ENCODE measurements at regions not wholly inside any gene's neighbourhood (a gene's known extent, or its start where the extent isn't known, plus 50 kb on each side); places are given as distances from the start of the nearest gene placed in this dataset.
"Not testable (repeated sequence)": the region's sequence is repeated elsewhere in the genome, so short reads cannot be mapped to it uniquely, and the experiment has no call there.

- no peak for DNase-seq
Measured at GRCh38 chr9:30597608-30598007, 1786.8 kb upstream of the ACO1 start.

GRCh38 chr9:30605936-30606335 lies 1778.5 kb upstream of the ACO1 start:
- no peak for DNase-seq

DNA sequence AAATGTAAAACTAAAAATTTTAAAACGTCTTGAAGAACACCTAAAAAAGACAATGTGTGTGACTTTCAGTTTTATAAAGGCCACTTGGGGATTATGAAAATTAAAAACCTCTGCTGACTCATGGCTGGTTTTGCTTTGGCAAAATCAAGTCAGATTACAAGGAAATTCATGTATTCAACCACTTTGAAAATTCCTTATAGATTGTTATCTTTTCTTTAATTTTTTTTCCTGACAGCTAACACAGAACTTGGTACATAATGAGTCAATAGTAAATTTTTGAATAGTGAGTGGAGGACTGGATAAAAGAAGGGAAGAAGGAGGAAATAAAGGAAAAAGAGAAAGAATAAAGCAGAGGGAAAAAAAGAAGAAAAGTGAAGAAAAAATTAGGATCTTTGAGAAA lies 1774.7 kb upstream of the ACO1 start:
- DNase-seq = no peak

DNA sequence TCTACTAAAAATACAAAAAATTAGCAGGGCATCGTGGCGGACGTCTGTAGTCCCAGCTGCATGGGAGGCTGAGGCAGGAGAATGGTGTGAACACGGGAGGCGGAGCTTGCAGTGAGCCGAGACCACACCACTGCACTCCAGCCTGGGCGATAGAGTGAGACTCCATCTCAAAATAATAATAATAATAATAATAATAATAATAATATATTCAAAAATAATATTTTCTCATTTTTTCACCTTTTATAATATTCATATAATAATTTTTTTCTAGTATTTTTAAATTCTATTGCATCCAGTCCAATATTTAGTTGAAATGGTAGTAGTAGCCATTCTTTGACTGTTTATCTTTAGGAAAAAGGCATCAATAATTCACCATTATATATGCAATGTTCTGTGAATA lies 1767.7 kb upstream of the ACO1 start:
- not testable (repeated sequence) for DNase-seq

GRCh38 chr9:30622561-30622960 lies 1761.9 kb upstream of the ACO1 start:
- no peak for DNase-seq

GRCh38 chr9:30628915-30629567 lies 1755.4 kb upstream of the ACO1 start:
- no peak for DNase-seq

DNA sequence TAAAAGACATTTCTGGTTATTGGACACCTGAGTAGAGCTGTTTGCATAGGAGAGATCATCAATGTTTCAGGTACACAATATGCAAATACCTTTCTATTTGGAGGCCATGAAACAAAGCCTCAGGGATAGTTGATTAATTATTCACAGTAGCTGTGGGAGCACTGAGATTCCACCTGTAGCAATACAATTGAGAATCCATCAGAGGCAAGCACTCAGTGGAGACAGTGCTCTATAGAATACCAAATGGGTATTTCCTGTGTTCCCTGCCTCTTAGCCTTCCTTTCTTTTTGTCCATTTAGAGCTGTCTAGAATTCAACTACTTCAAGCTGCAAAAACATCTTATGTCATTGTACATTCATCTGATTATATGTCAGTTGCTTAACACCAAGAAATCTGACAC lies 1754.0 kb upstream of the ACO1 start:
- no peak for DNase-seq

DNA sequence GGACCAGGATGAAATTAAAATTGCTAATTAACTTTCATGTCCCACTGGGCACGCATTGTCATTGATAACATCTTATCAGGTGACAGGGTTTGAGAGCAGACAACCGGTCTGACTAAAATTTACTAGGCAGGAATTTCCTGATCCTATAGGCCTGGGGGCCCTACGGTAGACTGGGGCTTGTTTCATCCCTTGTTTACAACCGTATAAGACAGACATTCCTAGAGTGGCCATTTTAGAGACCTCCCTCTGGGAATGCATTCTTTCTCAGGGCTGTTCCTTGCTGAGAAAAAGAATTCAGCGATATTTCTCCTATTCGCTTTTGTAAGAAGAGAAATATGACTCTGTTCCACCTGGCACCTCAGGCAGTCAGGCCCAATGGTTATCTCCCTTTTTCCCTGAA lies 1737.8 kb upstream of the ACO1 start:
- DNase-seq = not testable (repeated sequence)

- no peak for DNase-seq
Measured at GRCh38 chr9:30661925-30662324, 1722.5 kb upstream of the ACO1 start.

DNA sequence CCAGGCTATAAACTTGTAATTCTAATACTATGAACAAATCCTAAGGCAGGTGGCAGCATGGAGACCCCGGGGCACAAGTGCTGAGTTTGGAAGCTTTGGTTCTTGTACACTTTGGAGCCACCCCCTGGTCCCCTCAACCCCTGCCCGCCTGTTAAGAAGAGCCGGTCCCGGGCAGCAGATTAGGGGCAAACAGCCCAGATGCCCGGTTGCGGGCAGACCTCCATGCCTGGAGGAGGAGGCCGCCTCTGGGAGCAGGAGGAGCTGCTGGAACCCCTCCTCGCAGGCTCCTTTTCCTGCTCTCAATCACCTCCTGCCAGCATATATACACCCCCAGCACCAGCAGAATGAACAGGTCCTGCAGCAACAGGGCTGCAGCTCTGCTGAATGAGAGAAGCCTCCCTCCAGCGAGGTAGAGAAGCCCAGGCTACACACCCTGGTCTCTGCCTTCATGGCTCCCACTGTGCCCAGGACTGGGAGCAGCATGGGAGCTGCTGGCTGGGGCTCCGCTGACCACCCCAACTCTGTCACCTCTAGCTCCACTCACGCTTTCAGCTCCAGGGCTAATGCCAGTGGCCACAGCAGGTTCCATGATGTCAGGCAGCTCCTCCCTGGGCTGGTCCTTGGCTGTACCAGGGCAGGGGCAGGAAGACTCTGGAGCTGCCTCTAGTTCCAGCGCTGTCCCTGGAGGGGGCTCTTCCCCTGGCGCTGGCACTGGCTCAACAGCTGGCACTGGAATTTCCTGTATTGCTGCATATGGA lies 1713.5 kb upstream of the ACO1 start:
- DNase-seq = no peak

- DNase-seq = no peak
Measured at GRCh38 chr9:30673132-30673531, 1711.3 kb upstream of the ACO1 start.

- no peak for DNase-seq
Measured at GRCh38 chr9:30676651-30677050, 1707.8 kb upstream of the ACO1 start.

GRCh38 chr9:30677221-30677620 lies 1707.2 kb upstream of the ACO1 start:
- DNase-seq = no peak

DNA sequence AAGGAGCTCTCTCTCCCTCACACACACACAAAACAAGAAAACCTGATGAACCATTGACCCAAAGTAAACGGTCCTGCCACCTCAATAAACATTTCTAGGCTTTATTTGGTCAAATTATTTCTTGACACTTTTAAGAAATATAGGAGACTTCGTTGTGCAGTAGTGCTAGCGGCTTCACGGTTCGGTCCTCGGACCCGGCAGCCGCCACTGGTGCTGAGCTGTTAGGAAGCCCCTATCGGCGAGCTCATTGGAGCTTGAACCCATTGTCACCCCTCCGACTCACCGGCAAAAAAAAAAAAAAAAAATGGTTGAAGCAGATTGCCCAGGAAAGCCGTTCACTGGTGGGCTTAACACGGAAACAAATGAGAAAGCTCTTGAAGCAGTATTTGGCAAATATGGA lies 1695.6 kb upstream of the ACO1 start:
- DNase-seq = no peak

GRCh38 chr9:30697958-30698357 lies 1686.5 kb upstream of the ACO1 start:
- DNase-seq = no peak

DNA sequence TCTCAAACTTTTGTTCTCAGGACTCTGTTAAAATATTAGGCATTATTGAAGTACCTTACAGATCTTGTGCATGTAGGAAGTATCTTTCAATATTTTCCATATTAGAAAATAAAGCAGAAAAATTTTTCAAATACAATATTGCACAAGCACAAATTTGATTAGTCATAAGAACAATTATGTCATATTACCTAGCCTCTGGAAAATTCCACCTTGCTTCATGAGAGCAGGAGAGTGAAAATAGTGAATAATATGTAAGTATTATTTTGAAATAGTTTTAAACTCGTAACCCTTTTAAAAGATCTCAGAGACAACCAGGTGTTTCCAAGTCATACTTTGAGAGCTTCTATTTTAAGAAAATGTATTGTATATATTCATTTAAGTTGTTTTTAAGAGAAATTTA lies 1672.9 kb upstream of the ACO1 start:
- DNase-seq = no peak

- DNase-seq = no peak
Measured at GRCh38 chr9:30713243-30713642, 1671.2 kb upstream of the ACO1 start.

DNA sequence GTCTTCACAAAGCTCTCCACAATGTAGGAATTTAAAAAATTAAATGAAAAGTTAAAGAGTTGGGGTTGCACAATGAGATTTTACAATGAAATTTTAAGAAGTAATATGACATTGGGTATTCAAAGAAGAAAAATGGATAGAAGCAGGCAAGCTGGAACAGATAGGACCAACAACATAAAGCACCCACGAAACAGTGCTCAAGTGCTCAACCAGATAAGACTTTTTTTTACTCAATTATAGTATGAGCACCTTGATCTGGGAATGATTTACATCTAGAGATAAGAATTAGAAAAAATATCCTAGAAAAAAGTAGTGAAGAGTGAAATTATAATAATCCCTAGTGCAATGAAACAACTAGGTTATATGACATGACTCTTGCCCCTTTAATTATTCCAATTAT lies 1670.1 kb upstream of the ACO1 start:
- no peak for DNase-seq

- DNase-seq = no peak
Measured at GRCh38 chr9:30718483-30718882, 1666.0 kb upstream of the ACO1 start.

DNA sequence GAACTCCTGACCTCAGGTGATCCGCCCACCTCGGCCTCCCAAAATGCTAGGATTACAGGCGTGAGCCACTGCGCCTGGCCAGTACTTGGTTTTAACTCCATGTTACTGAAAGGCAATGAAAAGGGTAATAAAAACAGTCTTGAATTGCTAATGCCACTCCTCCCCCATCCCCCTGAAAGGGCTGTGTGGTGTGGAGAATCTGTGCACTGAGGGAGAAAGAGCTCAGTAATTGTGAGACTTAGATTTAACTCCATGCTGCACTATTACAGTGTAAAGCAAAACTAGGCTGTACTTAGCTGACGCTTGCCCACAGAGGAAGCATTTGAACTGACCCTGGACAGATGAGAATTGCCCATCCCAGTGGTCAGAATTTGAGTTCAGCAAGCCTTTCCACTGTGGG lies 1662.4 kb upstream of the ACO1 start:
- DNase-seq = no peak

DNA sequence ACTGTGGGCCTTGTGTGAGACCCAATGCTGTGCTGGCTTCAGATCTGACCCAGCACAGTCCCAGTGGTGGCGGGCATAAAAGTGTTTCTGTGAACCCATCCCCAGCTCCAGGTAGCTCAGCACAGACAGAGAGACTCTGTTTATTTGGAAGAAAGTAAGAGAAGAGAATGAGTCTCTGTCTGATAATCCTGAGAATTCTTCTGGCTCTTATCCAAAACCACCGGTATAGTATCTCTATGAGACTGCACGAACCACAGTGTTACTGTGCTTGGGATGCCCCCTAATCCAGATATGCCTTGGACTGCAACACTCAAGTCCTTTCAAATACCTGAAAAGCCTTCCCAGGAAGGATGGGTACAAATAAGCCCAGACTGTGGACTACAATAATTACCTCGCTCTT lies 1660.8 kb upstream of the ACO1 start:
- DNase-seq = no peak

DNA sequence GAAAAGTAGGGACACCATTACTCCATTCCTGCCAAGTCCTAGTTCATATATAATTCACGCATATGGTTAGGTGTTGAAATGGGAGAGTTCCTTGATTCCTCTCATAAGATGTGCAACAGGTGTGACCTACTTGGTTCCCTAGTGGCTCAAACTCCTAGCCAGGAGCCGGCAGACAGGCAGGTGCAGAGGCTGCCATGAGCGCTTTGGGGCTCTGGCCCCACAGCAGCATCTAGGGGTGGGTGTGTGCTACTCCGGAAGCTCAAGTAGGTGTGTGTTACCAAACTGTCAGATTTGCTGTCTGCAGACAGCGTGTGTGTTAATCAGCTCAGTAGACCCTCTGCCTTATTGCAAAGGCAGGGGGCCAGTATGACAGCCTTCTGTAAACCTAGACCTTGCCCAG lies 1652.4 kb upstream of the ACO1 start:
- no peak for DNase-seq

DNA sequence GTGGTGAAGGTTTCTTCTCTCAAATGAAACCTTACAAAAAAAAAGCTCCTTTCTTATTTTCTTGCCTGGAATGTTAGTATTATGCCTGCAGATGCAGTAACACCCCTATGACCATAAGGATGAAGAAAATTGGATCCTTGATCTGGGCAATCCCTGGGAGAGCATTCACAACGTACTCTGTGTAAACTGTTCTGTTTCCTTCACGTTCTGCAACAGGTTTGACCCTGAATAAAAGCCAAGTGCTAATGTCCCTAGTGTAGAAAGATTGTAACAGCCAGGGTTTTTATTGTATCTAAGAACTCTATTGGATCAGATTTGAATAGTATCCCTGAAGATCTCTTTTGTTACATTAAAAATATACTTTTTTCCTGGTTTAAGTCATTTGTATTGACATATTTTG lies 1639.6 kb upstream of the ACO1 start:
- no peak for DNase-seq

DNA sequence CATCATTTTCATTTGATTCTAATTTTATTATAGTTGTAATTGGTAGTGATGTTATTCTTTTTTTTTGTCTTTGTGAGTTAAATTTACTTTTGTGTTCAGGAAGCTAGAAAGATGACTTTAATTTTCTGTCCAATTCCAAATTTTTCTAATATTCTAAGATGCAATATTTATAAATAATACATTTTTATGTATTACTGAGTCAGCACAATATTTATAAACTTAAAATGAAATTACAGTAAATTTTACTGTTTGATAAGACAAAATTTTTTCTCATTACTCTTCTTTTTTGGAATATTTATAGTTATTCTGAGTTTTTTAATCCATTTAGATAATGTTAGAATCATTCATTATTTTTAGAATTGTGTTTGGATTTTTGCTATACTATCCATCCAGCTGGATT lies 1637.9 kb upstream of the ACO1 start:
- no peak for DNase-seq

DNA sequence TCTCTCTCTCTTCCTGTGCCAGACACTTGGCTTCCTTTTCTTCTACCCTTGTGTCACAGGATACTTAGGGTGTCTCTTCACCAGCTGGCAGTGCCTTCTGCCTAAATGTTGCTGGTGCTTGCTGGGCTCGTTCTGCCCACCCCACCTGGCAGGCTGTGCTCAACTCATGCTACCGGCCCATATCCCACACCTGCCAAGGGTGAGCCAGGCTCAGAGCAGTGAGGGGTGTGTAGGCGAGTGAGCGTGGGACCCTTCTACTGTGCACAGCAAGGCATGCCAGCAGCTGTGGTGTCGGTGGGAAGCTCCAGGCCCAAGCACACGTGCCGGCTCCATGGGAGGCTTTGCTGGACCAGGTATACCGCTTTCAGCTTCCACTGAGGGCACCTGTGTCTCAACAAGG lies 1626.7 kb upstream of the ACO1 start:
- DNase-seq = no peak

Data from suppressor macrophage (primary cell).